Peyer's patch (tissue), 4 donors: ENCODE measurements at regions not wholly inside any gene's neighbourhood (a gene's known extent, or its start where the extent isn't known, plus 50 kb on each side); places are given as distances from the start of the nearest gene placed in this dataset.

Experiments used
- CTCF ChIP-seq, 6 experiments: fragments of 450-650 bp in 4 of 6; fragments of 200-600 bp in 2 of 6; sonication (generic) in 1 of 6; IDR thresholded peaks; one replicate each; pipeline ENCODE4 v1.5.1; 2017 to 2019; ENCODE audit warnings: antibody characterized with exemption in 6 of 6, mild to moderate bottlenecking in 3 of 6, moderate library complexity in 1 of 6
- POLR2A ChIP-seq, 2 donors: fragments of 450-650 bp; IDR thresholded peaks; one replicate each; pipeline ENCODE4 v1.5.1; 2017; ENCODE audit warnings: antibody characterized with exemption in 2 of 2, mild to moderate bottlenecking in 2 of 2, moderate library complexity in 2 of 2

- TF ChIP-seq CTCF (IDR thresholded peaks at IDR 0.05): no peak
- TF ChIP-seq POLR2A (IDR thresholded peaks at IDR 0.05): no peak
Observed at GRCh38 chr4:52288212-52288855, 237.2 kb downstream of the SPATA18 start.
